GM18907 (cell line): ENCODE measurements at regions not wholly inside any gene's neighbourhood (a gene's known extent, or its start where the extent isn't known, plus 50 kb on each side); places are given as distances from the start of the nearest gene placed in this dataset.
A peak's percentile ranks its signal among the peaks of the same experiment; 100 is the strongest.
"Not testable (repeated sequence)": the region's sequence is repeated elsewhere in the genome, so short reads cannot be mapped to it uniquely, and the experiment has no call there.

Experiments used
- ATAC-seq: cut with Tn5 transposase; IDR thresholded peaks from one replicate; pipeline ENCODE4 v1.9.1; 2021; ENCODE audit warnings: mild to moderate bottlenecking, moderate library complexity; ENCODE audit not compliant: unreplicated experiment

- no peak for ATAC-seq
These were observed 396.0 kb upstream of the ADGRB3 start for GRCh38 chr6:68239034-68239433.

GRCh38 chr6:68238097-68238601 lies 396.9 kb upstream of the ADGRB3 start:
- ATAC-seq = peak; percentile 66

- no peak for ATAC-seq
These were observed 397.9 kb upstream of the ADGRB3 start for GRCh38 chr6:68237205-68237604.

- ATAC-seq = no peak
These were observed 399.7 kb upstream of the ADGRB3 start for GRCh38 chr6:68235326-68235784.

- ATAC-seq = no peak
These were observed 401.5 kb upstream of the ADGRB3 start for GRCh38 chr6:68233623-68234022.

- ATAC-seq = no peak
These were observed 405.5 kb upstream of the ADGRB3 start for GRCh38 chr6:68229566-68229965.

GRCh38 chr6:68226460-68226859 lies 408.6 kb upstream of the ADGRB3 start:
- no peak for ATAC-seq

- no peak for ATAC-seq
These were observed 409.4 kb upstream of the ADGRB3 start for GRCh38 chr6:68225729-68226128.

GRCh38 chr6:68211242-68211795 lies 423.8 kb upstream of the ADGRB3 start:
- no peak for ATAC-seq

- ATAC-seq = not testable (repeated sequence)
These were observed 427.5 kb upstream of the ADGRB3 start for GRCh38 chr6:68207612-68208011.

- no peak for ATAC-seq
These were observed 434.2 kb upstream of the ADGRB3 start for GRCh38 chr6:68200929-68201328.

GRCh38 chr6:68197356-68197755 lies 437.7 kb upstream of the ADGRB3 start:
- no peak for ATAC-seq

GRCh38 chr6:68196645-68197044 lies 438.4 kb upstream of the ADGRB3 start:
- no peak for ATAC-seq

- not testable (repeated sequence) for ATAC-seq
These were observed 439.3 kb upstream of the ADGRB3 start for GRCh38 chr6:68195753-68196152.

- ATAC-seq = no peak
These were observed 440.1 kb upstream of the ADGRB3 start for GRCh38 chr6:68194846-68195478.

- no peak for ATAC-seq
These were observed 442.1 kb upstream of the ADGRB3 start for GRCh38 chr6:68192988-68193387.

GRCh38 chr6:68189217-68189815 lies 445.8 kb upstream of the ADGRB3 start:
- no peak for ATAC-seq

GRCh38 chr6:68186870-68187269 lies 448.2 kb upstream of the ADGRB3 start:
- no peak for ATAC-seq

- no peak for ATAC-seq
These were observed 452.7 kb upstream of the ADGRB3 start for GRCh38 chr6:68182386-68182785.

GRCh38 chr6:68181027-68181426 lies 454.1 kb upstream of the ADGRB3 start:
- ATAC-seq = not testable (repeated sequence)

GRCh38 chr6:68173616-68174015 lies 461.5 kb upstream of the ADGRB3 start:
- ATAC-seq = no peak

- ATAC-seq = no peak
These were observed 465.2 kb upstream of the ADGRB3 start for GRCh38 chr6:68169922-68170321.
